C4-2B (cell line): ENCODE measurements at regions not wholly inside any gene's neighbourhood (a gene's known extent, or its start where the extent isn't known, plus 50 kb on each side); places are given as distances from the start of the nearest gene placed in this dataset.

Experiments used
- ZFX ChIP-seq: fragments of 450-650 bp; IDR thresholded peaks from 2 replicates; pipeline ENCODE4 v1.6.1; 2017
- TF ChIP-seq, protein P1 (sequence below): fragments of 450-650 bp; conservative IDR thresholded peaks from 2 replicates; pipeline ENCODE4 v1.5.1; 2017; ENCODE audit warnings: mild to moderate bottlenecking

- TF ChIP-seq, protein P1, sequence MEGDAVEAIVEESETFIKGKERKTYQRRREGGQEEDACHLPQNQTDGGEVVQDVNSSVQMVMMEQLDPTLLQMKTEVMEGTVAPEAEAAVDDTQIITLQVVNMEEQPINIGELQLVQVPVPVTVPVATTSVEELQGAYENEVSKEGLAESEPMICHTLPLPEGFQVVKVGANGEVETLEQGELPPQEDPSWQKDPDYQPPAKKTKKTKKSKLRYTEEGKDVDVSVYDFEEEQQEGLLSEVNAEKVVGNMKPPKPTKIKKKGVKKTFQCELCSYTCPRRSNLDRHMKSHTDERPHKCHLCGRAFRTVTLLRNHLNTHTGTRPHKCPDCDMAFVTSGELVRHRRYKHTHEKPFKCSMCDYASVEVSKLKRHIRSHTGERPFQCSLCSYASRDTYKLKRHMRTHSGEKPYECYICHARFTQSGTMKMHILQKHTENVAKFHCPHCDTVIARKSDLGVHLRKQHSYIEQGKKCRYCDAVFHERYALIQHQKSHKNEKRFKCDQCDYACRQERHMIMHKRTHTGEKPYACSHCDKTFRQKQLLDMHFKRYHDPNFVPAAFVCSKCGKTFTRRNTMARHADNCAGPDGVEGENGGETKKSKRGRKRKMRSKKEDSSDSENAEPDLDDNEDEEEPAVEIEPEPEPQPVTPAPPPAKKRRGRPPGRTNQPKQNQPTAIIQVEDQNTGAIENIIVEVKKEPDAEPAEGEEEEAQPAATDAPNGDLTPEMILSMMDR = no peak
- no peak for TF ChIP-seq ZFX
These were observed 346.3 kb upstream of the CDH11 start for GRCh38 chr16:65468133-65468532.
